ENCODE measurements at regions not wholly inside any gene's neighbourhood (a gene's known extent, or its start where the extent isn't known, plus 50 kb on each side); places are given as distances from the start of the nearest gene placed in this dataset.

DNA sequence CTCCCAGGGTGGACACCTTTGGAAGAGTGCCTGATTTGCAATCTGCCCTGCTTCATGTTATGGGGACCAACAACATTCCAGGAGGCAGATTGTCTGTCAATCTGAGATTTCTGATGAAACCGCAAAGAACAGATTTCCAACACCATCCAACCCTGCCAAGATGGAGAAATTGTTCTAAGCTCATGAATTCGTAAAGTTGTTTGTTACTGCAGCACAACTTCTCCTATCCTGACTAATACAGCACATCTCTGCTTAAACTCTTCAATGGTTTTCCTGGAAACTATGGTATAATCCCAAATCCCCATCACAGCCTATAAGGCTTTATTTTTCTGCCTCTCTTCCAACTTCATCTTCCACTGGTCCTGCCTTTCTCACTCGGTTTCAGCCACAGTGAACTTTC, 210.3 kb upstream of the TSHZ3 start:
- FAIRE-seq = no peak
- TF ChIP-seq, protein P1, sequence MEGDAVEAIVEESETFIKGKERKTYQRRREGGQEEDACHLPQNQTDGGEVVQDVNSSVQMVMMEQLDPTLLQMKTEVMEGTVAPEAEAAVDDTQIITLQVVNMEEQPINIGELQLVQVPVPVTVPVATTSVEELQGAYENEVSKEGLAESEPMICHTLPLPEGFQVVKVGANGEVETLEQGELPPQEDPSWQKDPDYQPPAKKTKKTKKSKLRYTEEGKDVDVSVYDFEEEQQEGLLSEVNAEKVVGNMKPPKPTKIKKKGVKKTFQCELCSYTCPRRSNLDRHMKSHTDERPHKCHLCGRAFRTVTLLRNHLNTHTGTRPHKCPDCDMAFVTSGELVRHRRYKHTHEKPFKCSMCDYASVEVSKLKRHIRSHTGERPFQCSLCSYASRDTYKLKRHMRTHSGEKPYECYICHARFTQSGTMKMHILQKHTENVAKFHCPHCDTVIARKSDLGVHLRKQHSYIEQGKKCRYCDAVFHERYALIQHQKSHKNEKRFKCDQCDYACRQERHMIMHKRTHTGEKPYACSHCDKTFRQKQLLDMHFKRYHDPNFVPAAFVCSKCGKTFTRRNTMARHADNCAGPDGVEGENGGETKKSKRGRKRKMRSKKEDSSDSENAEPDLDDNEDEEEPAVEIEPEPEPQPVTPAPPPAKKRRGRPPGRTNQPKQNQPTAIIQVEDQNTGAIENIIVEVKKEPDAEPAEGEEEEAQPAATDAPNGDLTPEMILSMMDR (IDR thresholded peaks at IDR 0.05; ENCODE audit: insufficient read depth, missing control alignments) = no peak
- no peak for DNase-seq (ENCODE audit: insufficient read length, low spot score)

DNA sequence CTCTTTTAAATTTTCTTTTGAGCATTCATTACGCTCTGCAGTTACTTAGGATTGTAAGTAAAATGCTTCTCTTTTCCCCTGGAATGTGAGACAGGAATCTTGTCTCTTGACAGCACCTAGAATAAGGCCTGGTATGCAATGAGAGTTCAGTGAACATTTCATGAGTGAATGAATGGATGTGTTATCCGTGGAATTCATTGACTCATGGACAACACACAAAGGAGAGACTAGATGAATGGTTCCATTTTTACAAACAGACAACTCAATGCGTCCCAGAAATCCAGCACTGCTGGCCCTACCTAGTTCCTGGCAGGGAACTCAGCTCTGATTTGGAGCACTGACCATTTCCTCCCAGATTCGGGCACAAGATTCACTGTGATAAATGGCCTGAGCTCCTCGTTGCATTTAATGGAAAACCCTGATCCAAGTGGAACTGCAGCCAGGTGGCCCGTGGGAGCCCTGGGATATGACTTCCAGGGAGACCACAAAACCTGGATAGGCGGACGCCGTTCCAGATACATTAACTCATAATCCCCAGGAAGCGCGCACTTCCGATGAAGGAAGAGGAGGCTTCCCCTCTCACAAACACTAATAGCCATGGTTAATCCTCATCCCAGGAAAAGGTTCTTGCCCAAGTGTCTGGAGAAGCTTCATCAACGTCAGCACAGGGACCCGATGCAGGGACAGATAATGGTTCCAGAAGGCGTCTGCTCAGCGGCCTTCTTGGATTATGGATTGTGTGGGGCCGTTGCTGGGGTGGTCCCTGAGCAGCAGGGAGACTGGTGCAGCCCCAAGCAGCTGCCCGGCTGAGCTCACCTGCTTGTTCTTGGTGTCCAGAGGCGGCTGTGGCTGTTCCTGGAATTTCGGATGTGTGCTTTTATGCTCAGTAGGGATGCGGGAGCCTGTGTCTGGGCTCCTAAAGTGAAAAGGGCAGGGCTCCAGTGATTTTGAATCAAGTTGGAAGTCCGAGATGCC, 211.1 kb upstream of the TSHZ3 start:
- FAIRE-seq (no peak), DNase-seq (ENCODE audit: insufficient read length, low spot score) (no peak)
- TF ChIP-seq, protein P1 (IDR thresholded peaks at IDR 0.05; ENCODE audit: insufficient read depth, missing control alignments) = no peak

DNA sequence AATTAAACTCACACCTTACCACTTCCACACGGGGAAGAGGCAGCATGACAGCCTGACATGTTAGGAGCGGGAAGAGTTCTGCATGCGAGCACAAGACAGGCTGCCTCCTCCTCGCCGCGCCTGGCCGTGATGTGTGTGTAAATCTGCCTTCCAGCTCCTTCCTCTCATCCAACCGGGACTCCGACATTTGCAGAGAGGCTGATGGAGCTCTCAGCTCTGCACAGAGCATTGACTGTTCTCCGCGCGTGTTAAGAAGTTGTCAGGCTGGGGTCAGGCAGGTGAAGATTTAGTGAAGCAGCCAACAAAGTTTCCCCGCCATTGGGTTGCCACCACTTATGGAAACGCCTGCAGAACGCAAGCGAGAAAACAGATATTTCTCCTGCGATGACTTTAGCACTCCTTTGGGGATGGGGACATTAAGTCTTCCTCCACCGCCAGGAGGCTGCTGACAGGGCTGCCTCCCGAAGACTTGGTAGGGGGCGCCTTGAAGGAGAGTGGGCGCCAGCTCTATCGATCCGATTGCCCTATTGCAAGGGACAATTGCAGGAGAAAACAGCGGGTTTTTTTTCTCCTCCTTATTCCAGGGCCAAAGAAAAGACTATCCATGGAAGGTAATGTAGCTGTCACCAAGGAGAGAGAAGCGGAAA, 213.9 kb upstream of the TSHZ3 start:
- DNase-seq (ENCODE audit: insufficient read length, low spot score) (no peak), FAIRE-seq (no peak)
- TF ChIP-seq, protein P1 (IDR thresholded peaks at IDR 0.05; ENCODE audit: insufficient read depth, missing control alignments) = no peak

DNA sequence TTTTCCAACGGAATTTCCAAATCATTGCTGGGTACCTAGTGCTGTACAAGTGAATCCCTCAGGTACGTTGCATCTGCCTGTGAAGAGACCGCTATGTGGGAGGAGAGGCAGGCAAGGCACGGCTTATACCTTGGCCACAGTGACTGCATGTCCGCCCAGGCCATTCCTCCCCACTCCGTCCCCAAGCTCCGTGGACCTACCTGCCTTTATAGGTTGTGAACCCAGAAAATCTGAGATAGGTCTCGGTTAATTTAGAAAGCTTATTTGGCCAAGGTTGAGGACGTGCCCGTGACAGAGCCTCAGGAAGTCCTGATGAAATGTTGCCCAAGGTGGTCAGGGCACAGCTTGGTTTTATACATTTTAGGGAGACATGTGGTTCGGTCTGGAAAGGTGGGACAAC, 218.5 kb upstream of the TSHZ3 start:
- TF ChIP-seq, protein P1 (IDR thresholded peaks at IDR 0.05; ENCODE audit: insufficient read depth, missing control alignments) = no peak
- DNase-seq (ENCODE audit: insufficient read length, low spot score) = no peak
- no peak for FAIRE-seq

- no peak for FAIRE-seq
- TF ChIP-seq, protein P1 (IDR thresholded peaks at IDR 0.05; ENCODE audit: insufficient read depth, missing control alignments) = no peak
- DNase-seq (ENCODE audit: insufficient read length, low spot score) = no peak
These were observed 219.5 kb upstream of the TSHZ3 start for GRCh38 chr19:31568724-31569123.

DNA sequence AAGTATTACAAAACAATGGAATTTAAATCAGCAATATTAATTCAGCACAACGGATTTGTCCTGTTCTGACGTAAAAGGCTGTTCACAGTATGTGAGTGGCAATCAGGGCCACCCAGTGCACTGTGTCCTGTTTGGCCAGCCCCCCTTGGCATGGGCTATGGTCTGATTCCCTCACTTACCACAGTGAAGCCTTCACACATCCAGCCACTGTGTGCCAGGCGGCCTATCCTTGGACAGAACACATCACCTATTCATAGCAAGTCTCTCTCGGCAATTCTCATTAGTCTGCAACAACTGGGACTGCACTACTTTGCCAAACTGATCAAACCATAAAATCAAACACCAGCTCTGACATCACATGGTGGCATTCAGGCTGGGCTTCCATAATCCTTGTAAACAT, 221.5 kb upstream of the TSHZ3 start:
- TF ChIP-seq, protein P1 (IDR thresholded peaks at IDR 0.05; ENCODE audit: insufficient read depth, missing control alignments) = no peak
- DNase-seq (ENCODE audit: insufficient read length, low spot score) = no peak
- FAIRE-seq = no peak
